Keratinocyte (primary cell): ENCODE measurements at regions not wholly inside any gene's neighbourhood (a gene's known extent, or its start where the extent isn't known, plus 50 kb on each side); places are given as distances from the start of the nearest gene placed in this dataset.

Source experiments
- EZH2 ChIP-seq: IDR thresholded peaks from one replicate; pipeline ENCODE4 v1.6.1; 2012; ENCODE audit warnings: inconsistent platforms, mild to moderate bottlenecking, low read length, moderate library complexity
- TF ChIP-seq, protein P1 (sequence below), 3 experiments: IDR thresholded peaks in 1 of 3; conservative IDR thresholded peaks in 1 of 3; optimal IDR thresholded peaks in 1 of 3; 2 replicates in 2 of 3; 3 replicates in 1 of 3; pipeline versions ENCODE3 to v1.5.1; 2011; ENCODE audit warnings: low read length in 3 of 3, mild to moderate bottlenecking in 3 of 3, moderate library complexity in 2 of 3, control low read depth in 1 of 3, inconsistent platforms in 1 of 3; ENCODE audit not compliant: insufficient read depth in 2 of 3; ENCODE audit errors: extremely low read depth in 1 of 3

DNA sequence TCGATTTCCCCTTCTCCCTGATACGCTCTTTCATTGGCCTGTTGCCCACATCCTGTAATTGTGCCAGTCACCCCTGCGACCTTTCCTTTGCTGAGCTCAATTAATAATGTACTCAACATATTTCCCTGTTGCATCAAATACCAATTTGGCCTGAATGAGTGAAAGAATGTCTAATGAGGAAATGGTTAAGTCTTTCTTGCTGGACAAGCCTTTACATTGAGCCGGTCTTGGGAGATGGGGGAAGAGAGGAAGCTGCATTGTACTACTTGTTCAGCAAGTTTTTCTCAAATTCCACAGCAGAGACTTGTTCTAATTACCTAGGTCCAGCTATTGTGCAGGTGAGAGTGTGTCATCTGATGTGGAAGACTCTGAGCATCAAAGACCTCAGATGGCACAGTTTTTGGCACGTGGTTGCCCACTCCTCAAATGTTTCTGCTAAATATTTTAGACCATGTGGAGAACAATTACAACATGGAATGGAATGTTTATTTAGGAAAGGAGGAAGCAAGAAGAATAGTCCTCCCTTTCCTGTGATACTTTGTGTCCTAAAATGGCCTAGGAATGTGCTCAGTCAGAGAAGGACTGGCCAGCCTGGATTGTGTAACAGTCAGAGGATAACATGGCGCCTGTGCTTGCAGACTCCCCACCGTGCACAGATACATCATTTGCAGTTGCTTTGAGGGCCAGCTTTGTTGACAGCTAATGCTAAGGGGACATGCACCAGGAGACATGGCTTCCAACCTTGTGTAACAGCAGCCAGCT lies 129.5 kb upstream of the E2F8 start:
- TF ChIP-seq, protein P1, sequence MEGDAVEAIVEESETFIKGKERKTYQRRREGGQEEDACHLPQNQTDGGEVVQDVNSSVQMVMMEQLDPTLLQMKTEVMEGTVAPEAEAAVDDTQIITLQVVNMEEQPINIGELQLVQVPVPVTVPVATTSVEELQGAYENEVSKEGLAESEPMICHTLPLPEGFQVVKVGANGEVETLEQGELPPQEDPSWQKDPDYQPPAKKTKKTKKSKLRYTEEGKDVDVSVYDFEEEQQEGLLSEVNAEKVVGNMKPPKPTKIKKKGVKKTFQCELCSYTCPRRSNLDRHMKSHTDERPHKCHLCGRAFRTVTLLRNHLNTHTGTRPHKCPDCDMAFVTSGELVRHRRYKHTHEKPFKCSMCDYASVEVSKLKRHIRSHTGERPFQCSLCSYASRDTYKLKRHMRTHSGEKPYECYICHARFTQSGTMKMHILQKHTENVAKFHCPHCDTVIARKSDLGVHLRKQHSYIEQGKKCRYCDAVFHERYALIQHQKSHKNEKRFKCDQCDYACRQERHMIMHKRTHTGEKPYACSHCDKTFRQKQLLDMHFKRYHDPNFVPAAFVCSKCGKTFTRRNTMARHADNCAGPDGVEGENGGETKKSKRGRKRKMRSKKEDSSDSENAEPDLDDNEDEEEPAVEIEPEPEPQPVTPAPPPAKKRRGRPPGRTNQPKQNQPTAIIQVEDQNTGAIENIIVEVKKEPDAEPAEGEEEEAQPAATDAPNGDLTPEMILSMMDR (optimal IDR thresholded peaks at IDR 0.05 in 1 of 3, IDR thresholded peaks at IDR 0.05 in 1 of 3, conservative IDR thresholded peaks at IDR 0.05 in 1 of 3; ENCODE audit: extremely low read depth in 1 of 3, insufficient read depth in 2 of 3, low read length in 3 of 3) = no peak
- no peak for TF ChIP-seq EZH2
